ENCODE measurements at regions not wholly inside any gene's neighbourhood (a gene's known extent, or its start where the extent isn't known, plus 50 kb on each side); places are given as distances from the start of the nearest gene placed in this dataset.

DNA sequence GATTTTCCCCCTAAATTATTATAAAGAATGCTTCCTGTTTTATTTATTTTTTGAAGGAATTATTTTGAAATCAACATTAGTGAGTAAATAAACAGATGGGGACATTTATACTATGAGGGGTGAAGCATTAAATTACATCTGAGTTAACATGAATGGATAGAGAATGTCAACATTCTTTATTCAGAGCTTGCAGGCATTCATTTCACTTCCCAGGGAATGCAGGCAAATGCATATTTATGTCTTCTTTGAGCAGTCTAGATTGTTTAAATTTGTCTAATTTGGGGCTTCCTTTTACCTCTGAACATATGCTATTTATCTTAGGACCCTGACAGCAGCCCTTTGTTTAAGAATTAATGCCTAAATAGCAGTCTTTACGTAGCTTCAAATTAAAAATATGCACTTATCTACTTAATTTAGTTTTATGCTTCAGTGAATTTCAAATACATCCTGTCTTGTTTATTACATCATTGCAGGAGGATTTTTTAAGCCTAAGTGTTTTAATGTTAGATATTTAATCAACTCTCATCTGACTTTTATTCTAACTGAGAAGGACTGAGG lies 630.5 kb upstream of the LMCD1 start:
- peaks cover 21% of the 10 kb centered on the region for H3K4me1 ChIP-seq (ENCODE audit: insufficient read depth, low read length, poor library complexity, severe bottlenecking)
- no peak overlapping the region for H3K27ac ChIP-seq (ENCODE audit: low read depth, low read length, poor library complexity, severe bottlenecking)
- POLR2A ChIA-PET (ENCODE audit: low non-redundant PET), result interaction anchor here (0.7 kb wide), 1 partner anchor 451 kb away, joined by 4 read pairs; no protein-coding TSS in a partner anchor
- no peaks in the 10 kb centered on the region for H3K36me3 ChIP-seq (ENCODE audit: insufficient read depth, low read length, poor library complexity, severe bottlenecking)
- TF ChIP-seq, protein P1, sequence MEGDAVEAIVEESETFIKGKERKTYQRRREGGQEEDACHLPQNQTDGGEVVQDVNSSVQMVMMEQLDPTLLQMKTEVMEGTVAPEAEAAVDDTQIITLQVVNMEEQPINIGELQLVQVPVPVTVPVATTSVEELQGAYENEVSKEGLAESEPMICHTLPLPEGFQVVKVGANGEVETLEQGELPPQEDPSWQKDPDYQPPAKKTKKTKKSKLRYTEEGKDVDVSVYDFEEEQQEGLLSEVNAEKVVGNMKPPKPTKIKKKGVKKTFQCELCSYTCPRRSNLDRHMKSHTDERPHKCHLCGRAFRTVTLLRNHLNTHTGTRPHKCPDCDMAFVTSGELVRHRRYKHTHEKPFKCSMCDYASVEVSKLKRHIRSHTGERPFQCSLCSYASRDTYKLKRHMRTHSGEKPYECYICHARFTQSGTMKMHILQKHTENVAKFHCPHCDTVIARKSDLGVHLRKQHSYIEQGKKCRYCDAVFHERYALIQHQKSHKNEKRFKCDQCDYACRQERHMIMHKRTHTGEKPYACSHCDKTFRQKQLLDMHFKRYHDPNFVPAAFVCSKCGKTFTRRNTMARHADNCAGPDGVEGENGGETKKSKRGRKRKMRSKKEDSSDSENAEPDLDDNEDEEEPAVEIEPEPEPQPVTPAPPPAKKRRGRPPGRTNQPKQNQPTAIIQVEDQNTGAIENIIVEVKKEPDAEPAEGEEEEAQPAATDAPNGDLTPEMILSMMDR (conservative IDR thresholded peaks at IDR 0.05; ENCODE audit: low read depth, low read length), result no peak
- TF ChIP-seq EZH2 (IDR thresholded peaks at IDR 0.05; ENCODE audit: borderline replicate concordance, low read depth, low read length, poor library complexity, severe bottlenecking), result no peak
- no peaks in the 10 kb centered on the region for H3K9me3 ChIP-seq (ENCODE audit: low read depth, low read length, poor library complexity, severe bottlenecking)
- no peak overlapping the region for H3K4me3 ChIP-seq (ENCODE audit: low read depth, low read length, poor library complexity, severe bottlenecking)
- CTCF ChIA-PET, result no interaction called here
- DNase-seq (ENCODE audit: low spot score), result peak; percentile 74
- H3K27me3 ChIP-seq (replicated peaks; ENCODE audit: insufficient read depth, low read depth, low read length, poor library complexity), result peaks cover 23% of the 10 kb centered on the region
- intact Hi-C loops (cut with micrococcal nuclease; ENCODE audit: unreplicated experiment), result loop anchor here (10.0 kb wide), 1 partner anchor 434 kb away; no protein-coding TSS in a partner anchor
- BruUV-seq (replicated peaks), result no TSS peak

DNA sequence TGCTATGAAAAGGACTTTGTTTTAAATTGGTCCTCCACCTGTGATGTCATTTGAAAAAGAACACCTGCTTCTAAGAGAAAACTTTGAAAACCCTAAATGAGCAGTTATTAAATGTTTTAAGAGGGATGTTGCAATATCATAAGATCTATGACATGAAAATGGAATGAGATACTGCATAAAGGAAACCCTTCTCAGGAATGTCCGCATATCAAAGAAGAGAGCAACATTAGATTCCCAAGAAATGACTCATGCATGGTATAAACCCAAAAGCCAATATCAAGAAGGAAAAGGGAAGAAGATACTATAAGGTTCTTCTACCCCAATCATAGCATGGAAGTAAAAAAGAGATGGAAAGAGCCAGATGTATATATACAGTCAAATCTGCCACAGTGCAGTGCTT lies 627.5 kb upstream of the LMCD1 start:
- peaks cover 33% of the 10 kb centered on the region for H3K4me1 ChIP-seq (ENCODE audit: insufficient read depth, low read length, poor library complexity, severe bottlenecking)
- no peaks in the 10 kb centered on the region for H3K9me3 ChIP-seq (ENCODE audit: low read depth, low read length, poor library complexity, severe bottlenecking)
- intact Hi-C loops (cut with micrococcal nuclease; ENCODE audit: unreplicated experiment), result loop anchor here (10.0 kb wide), 1 partner anchor 431 kb away; no protein-coding TSS in a partner anchor
- no peaks in the 10 kb centered on the region for H3K36me3 ChIP-seq (ENCODE audit: insufficient read depth, low read length, poor library complexity, severe bottlenecking)
- H3K27me3 ChIP-seq (replicated peaks; ENCODE audit: insufficient read depth, low read depth, low read length, poor library complexity), result peaks cover 16% of the 10 kb centered on the region
- DNase-seq (ENCODE audit: low spot score), result peak; percentile 19
- CTCF ChIA-PET, result no interaction called here
- no peak overlapping the region for H3K4me3 ChIP-seq (ENCODE audit: low read depth, low read length, poor library complexity, severe bottlenecking)
- POLR2A ChIA-PET (ENCODE audit: low non-redundant PET), result no interaction called here
- H3K27ac ChIP-seq (ENCODE audit: low read depth, low read length, poor library complexity, severe bottlenecking), result no peak overlapping the region
- TF ChIP-seq, protein P1 (conservative IDR thresholded peaks at IDR 0.05; ENCODE audit: low read depth, low read length), result no peak
- TF ChIP-seq EZH2 (IDR thresholded peaks at IDR 0.05; ENCODE audit: borderline replicate concordance, low read depth, low read length, poor library complexity, severe bottlenecking), result no peak
- BruUV-seq (replicated peaks), result no TSS peak

DNA sequence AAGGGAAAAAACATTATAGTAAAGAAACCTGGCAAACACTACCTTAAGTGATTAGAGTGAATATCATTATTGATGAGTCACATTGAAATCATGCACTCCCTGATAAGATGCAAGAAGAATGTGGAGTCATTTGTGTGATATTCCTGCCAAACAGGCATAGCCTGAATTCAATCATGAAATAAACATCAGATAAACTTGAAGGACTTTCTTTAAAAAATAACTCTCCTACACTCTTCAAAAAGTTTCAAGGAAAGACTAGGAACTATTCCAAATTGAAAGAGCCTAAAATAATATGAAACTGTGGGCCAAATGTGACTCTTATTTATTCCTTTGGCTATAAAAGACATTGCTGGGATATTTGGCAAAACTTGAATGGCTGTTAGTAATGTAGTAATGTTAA lies 625.7 kb upstream of the LMCD1 start:
- intact Hi-C loops (cut with micrococcal nuclease; ENCODE audit: unreplicated experiment), result loop anchor here (10.0 kb wide), 1 partner anchor 429 kb away; no protein-coding TSS in a partner anchor
- DNase-seq (ENCODE audit: low spot score), result no peak
- Histone ChIP-seq H3K4me1 (ENCODE audit: insufficient read depth, low read length, poor library complexity, severe bottlenecking) (peaks cover 21% of the 10 kb centered on the region), H3K9me3 (ENCODE audit: low read depth, low read length, poor library complexity, severe bottlenecking) (no peaks in the 10 kb centered on the region), H3K4me3 (ENCODE audit: low read depth, low read length, poor library complexity, severe bottlenecking) (no peak overlapping the region), H3K27me3 (replicated peaks; ENCODE audit: insufficient read depth, low read depth, low read length, poor library complexity) (peaks cover 18% of the 10 kb centered on the region), H3K27ac (ENCODE audit: low read depth, low read length, poor library complexity, severe bottlenecking) (no peak overlapping the region), H3K36me3 (ENCODE audit: insufficient read depth, low read length, poor library complexity, severe bottlenecking) (no peaks in the 10 kb centered on the region)
- POLR2A ChIA-PET (ENCODE audit: low non-redundant PET), result no interaction called here
- CTCF ChIA-PET, result no interaction called here
- TF ChIP-seq, protein P1 (conservative IDR thresholded peaks at IDR 0.05; ENCODE audit: low read depth, low read length), result no peak
- TF ChIP-seq EZH2 (IDR thresholded peaks at IDR 0.05; ENCODE audit: borderline replicate concordance, low read depth, low read length, poor library complexity, severe bottlenecking), result no peak
- BruUV-seq (replicated peaks), result no TSS peak

All from A673 (cell line).